NCI-H1092 treated with DMSO at 0.1 percent for 48 hours (cell line): ENCODE measurements at regions not wholly inside any gene's neighbourhood (a gene's known extent, or its start where the extent isn't known, plus 50 kb on each side); places are given as distances from the start of the nearest gene placed in this dataset.

Experiments used
- DNase-seq: peaks from one replicate; lab custom pipeline; 2025; lab: John Stamatoyannopoulos, UW

DNA sequence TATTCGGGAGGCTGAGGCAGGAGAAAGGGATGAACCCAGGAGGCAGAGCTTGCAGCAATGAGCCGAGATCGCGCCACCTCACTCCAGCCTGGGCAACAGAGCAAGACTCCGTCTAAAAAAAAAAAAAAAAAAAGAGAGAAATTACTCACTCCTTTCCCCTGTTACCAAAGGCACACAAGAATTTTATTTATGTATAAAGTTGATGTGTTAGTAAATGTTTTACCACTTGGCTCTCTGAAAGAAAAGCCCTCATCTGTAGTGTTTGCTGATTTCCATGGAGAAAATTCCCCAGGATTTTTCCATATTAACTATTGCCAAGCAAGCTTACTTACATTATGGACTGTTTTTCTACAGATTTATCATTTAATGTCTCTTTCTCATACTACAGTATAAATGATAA, 142.1 kb upstream of the PABPC4L start:
- no peak for DNase-seq

DNA sequence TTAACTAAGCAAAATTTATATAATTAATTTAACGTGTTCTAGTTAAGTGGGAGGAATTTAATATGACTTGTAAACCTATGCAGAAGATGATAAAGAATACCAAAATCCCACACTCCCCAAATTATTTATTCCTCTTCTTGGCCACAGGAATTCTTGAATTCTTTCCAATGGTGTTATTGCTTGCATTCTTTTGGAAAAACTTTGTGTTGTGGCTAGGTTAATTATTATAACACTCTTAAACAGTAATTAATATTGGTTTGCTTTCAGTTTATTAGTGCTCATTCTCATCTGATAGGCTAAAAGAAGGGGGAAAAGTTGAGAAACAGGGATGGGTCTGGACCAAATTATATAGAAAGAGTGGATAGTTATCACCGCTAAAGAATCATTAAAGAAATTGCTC, 141.5 kb upstream of the PABPC4L start:
- no peak for DNase-seq

DNA sequence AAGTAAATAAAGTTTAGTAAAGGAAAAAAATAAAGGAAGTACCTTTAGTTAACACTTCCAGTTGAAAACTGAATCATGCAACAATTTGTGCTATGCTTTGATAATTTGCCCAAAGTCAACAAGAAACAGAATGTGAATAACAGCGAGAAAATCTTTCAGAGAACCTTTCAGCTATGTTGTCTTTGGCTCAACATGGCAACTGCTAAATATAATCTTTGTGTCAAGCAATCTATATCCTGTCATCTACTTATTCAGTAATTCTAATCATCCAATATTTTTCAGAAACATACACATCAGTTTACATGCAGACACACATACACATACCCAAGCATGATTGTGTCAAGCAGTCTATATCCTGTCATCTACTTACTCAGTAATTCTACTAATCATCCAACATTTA, 136.0 kb upstream of the PABPC4L start:
- no peak for DNase-seq

DNA sequence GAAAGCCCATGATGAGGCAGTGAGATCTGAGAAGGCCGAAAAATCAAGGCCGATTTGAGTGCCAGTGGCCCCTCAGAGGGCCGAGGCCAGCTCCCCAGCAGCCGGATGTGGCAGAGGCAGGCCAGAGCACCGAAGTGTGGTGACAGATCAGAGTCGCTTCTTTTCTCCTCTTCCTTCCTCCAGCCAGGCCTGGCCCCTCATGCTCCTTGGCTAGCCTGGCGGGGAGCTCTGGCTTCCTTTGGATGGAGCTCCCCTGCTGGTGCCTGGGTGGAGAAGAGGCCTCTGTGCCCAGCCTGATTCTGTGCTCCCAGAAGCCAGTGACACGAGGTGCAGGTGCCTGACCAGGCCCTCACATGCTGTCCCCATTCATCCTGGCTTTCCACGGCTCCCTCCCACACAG, 127.2 kb upstream of the PABPC4L start:
- no peak for DNase-seq

DNA sequence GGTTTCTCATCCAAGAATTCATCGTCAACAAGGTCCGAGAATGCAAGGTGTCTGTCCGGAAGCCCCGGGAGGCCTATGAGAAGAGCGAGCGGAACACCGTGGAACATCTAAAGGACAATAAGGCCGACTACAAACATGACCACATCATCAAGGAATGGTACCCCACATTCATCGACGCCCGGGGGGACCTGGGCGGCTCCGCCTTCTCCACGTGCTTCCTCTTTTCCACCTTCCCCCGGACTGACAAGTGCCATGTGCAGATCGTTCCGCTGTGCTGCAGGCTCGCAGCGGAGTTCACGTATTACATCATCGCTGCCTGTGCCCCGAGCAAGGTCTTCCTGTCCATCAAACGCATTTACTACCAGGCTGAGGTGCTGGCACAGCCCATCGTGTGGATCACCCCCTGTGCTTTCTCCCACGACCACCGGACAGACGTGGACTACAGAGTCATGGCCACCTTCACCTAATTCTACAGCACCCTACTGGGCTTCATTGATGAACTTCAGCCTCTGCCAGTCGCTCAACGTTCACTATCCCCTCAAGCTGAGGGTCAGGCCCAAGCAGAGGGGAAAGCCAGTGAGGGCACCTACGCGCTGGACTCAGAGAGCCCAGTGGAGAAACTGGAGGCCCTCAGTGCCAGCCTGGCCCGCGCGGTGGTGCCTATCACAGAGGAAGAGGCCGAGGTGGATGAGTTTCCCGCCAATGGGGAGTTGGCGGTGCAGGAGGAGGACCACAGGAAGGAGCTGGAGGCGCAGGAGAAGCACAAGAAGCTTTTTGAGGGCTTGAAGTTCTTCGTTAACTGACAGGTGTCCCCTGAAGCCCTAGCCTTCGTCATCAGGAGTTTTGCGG, 125.9 kb upstream of the PABPC4L start:
- no peak for DNase-seq

DNA sequence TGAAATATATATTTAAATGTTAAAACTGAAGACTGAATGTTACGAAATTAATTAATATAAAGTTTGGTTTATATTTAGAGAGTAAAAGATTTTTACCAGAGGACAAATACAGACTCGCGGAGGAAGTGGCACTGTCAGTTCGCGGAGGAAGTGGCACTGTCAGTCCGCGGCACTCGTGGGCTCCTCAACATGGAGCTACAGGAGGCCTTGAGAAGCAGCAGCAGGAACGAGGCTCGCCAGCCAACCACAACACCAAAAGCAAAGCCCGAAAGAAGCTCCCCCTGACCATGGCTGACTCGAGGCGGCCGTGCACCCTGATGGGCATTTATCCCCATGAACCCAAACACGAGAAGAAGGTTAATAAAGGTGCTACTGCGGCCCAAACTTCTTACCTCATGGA, 125.3 kb upstream of the PABPC4L start:
- DNase-seq = no peak

DNA sequence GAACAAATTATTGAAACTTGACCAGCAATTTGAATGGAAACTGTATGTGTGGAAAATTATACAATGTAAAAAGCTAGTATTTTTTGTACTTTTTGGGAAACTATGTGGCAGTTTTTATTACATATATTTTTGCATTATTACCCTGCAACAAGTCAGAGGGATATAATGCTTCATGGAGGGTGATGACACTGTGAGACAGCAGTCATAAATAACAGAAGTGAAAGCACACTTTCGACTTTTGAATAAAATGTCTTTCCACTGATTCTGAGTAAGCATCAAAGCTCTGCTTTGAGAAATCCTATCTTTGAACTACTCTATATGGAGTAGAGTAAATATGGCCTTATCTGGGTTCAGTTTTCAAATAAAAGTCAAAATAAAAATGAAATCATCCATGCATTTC, 122.6 kb upstream of the PABPC4L start:
- DNase-seq = no peak

DNA sequence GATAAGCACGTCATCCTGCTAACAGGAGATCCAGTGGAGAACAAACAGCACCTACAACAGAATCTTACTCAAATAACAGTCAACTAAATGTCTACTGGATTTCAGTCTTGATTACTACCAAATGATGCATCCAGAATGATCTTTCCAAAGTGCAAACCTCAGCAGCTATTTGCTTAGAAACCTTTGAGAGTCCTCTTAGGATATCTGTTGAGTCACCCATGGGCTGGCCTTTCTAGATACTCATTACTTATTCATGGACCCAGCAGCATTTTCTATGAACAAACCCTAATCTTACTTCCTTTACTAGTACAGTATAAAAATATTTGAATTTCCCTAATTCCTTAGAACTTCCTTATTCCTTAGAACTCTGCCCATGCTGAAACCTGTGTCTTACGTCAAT, 118.5 kb upstream of the PABPC4L start:
- DNase-seq = no peak

DNA sequence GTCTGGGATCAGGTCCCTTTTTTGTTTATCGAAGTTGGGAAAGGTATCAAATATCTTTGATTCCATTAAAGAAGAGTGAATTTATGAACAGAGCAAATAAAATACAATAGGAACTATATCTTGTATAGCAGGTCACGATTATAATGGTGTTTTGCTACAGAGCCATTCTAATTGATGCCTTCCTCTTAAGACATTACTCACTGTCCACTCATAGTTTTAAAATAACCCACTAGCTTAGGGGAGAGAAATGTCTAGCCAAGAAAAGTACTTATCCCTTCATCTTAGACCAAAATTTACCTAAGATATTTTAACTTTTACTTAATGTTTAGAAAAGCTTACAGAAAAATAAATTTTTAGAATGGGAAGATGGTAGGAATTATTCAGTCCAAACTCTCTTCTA, 112.0 kb upstream of the PABPC4L start:
- DNase-seq = no peak

DNA sequence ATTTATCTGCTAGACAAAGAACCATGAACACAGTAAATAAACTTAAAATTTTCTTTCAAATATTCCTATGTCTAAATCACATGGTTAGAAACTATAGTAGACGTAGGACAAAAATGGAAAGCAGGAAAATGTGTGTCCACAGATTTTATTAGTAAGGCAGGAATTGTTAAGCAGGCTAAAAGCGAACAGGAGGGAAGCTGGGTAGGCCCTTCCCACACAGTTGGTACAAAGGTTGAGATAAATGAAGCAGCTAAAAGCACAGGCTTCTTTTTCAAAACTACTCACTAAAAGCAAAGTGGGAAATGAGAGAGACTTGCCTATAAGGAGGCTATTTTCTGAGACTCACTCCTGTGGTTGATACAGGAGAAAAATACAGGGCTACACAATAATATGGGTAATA, 108.1 kb upstream of the PABPC4L start:
- no peak for DNase-seq

DNA sequence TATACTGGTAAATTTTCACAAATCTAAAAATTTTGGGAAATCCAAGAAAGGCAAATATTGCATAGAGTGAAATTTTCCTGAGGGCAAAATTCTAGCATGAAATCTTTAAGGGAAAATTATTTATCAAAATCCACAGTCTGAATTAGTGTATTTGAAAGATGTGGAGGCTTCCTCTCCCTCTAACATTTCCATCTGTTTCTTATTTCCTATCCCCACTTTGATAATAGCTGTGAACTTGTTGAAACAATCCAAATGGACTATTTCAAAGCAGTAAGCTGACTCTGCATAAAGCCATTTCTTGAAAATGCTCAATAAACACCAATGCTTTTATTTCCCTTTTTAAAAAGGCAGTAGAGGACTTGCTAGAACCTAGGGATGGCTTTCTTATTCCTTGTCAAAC, 107.3 kb upstream of the PABPC4L start:
- no peak for DNase-seq

DNA sequence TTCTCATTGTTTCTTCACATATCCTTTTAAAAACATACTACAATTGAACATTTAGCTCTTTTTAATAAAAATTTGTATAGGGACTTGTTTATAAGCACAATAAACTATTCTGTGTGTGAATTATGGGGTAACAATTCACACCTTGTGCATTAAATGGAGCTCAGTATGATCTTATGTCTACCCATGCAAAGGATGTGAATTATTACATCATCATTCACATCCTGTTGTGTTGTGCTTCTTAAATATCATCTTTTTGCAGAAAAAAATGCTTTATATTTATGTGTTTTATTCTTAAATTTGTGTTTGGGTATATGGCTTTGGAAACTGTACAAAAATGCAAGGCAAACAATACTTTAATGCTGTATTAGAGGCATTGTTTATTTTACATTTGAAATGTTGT, 96.7 kb upstream of the PABPC4L start:
- no peak for DNase-seq

DNA sequence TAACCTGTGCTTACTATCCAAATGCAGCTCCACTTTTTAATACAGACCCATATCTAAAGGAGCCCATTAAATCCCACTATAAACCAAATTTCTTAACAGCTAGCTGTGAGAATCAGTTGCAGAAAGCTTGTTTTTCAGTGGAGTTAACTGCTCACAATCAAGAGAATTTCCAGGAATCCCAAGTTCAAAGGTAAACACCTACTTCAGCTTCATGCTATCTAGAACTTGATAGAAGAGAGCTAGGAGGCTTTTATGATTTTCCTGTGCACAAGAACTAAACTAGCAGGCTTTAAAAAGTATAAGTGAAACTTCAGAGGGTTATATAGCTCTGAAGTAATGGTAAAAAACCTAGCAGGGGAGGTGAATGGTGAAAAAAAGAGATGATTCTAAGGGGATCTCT, 96.2 kb upstream of the PABPC4L start:
- no peak for DNase-seq

DNA sequence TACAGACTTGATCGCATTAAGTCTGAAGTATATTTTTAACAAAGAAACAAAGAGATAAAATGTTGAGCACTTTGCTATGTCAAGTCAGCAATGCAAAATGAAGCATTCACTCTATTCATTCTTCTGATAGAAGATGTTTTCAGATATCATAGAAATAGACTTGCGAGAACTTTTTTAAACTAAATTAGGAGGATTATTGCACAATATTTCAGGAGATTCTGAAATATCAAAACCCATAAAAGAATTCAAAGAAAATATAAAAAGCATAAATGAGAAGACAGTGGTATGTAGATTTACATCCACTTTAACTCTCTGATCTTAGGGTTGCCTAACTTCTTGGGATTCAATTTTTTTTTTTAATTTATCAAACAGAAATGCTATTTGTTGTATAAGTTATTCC, 81.1 kb upstream of the PABPC4L start:
- no peak for DNase-seq

DNA sequence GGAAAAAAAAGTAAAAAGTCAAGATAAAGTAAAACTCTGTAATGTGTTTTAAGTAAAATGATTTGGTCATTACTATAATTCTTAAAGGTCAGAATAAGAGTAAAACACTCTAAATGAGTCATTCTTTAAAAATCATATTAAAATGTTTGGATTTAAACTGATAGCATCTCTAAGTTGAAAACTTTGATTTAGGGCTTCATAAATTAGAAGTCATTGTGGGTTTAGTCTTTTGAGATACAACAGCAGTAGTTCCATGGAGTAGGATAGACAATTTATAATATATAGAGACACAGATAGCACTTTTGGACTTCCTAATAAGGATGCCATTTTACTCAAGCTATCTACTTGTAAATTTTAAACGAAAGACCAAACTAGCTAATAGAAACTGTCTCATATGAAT, 77.1 kb upstream of the PABPC4L start:
- DNase-seq = no peak

DNA sequence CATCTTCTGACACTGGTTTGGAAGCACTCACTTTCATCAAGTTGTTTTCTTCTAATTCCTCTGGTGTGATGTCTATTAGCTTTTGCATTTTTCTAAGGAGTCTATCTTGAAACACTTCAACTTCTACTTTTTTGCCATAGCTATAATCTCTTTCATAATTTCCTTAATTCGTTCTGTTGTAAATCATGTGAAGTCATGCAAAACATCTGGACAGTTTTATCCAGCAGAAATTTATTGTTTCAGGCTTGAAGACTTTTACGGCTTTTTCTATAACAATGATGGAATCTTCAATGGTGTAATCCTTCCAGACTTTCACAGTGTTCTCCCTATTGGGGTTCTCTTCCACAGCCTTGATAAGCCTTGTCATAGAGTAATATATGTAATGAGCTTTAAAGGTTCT, 74.9 kb upstream of the PABPC4L start:
- DNase-seq = no peak

DNA sequence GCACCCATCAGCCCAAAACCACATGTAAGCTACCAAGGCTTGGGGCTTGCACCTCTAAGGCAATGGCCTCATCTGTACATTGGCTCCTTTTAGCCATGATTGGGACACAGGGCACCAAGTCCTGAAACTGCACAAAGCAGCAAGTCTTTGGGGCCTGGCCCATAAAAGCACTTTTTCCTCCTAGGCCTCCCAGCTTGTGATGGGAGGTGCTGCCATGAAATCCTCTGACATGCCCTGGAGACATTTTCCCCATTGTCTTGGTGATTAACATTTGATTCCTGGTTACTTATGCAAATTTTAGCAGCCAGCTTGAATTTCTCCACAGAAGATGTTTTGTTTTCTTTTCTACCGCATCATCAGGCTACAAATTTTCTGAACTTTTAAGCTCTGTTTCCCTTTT, 58.5 kb upstream of the PABPC4L start:
- DNase-seq = no peak
